Osteocyte (in vitro differentiated cells): ENCODE measurements at regions not wholly inside any gene's neighbourhood (a gene's known extent, or its start where the extent isn't known, plus 50 kb on each side); places are given as distances from the start of the nearest gene placed in this dataset.

Source experiments
- DNase-seq: peaks from one replicate; pipeline ENCODE4 v3.0.0; 2021; ENCODE audit warnings: mixed read lengths; ENCODE audit not compliant: unreplicated experiment; ENCODE audit errors: extremely low spot score
- H3K27ac Mint-ChIP-seq: one replicate; pipeline ENCODE4 v1.8.0; 2021; ENCODE audit warnings: mild to moderate bottlenecking, mixed read lengths; ENCODE audit not compliant: unreplicated experiment
- H3K27me3 Mint-ChIP-seq: one replicate; pipeline ENCODE4 v1.8.0; 2021; ENCODE audit warnings: mixed read lengths; ENCODE audit not compliant: unreplicated experiment
- H3K36me3 Mint-ChIP-seq: one replicate; pipeline ENCODE4 v1.8.0; 2021; ENCODE audit warnings: mixed read lengths; ENCODE audit not compliant: unreplicated experiment
- H3K4me1 Mint-ChIP-seq: one replicate; pipeline ENCODE4 v1.8.0; 2021; ENCODE audit warnings: mixed read lengths; ENCODE audit not compliant: unreplicated experiment
- H3K4me3 Mint-ChIP-seq: one replicate; pipeline ENCODE4 v1.8.0; 2021; ENCODE audit warnings: mild to moderate bottlenecking, moderate library complexity, mixed read lengths; ENCODE audit not compliant: unreplicated experiment
- H3K9me3 Mint-ChIP-seq: one replicate; pipeline ENCODE4 v1.8.0; 2021; ENCODE audit warnings: mixed read lengths; ENCODE audit not compliant: unreplicated experiment
- TF ChIP-seq, protein P1 (sequence below): fragments of 200-600 bp; sonication (generic); IDR thresholded peaks from 2 replicates; pipeline ENCODE4 v1.5.0; 2021; ENCODE audit warnings: antibody characterized with exemption, mild to moderate bottlenecking, moderate library complexity

DNA sequence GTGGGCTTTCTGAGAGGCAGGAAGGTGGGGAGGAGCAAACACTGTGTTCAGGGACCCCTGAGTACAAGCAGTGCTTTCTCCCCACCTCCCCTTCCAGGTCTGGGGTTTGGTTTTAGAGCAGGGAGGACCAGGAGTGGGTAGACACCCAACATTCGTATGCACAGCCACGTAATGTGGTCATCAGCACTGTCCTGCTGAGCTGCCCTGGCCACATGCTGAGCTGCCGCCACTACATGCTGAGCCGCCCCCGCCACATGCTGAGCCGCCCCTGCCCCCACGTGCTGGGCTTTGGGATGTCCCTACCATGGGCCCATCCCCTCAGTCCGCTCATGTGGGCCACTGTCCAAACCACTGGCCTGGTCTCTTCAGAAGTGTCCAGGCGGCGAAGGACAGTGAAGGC lies 214.9 kb upstream of the CST7 start:
- no peak overlapping the region for H3K27ac Mint-ChIP-seq
- DNase-seq: peak; percentile 80
- no peaks in the 10 kb centered on the region for H3K4me1 Mint-ChIP-seq
- H3K27me3 Mint-ChIP-seq: peaks cover 3% of the 10 kb centered on the region
- no peaks in the 10 kb centered on the region for H3K9me3 Mint-ChIP-seq
- no peaks in the 10 kb centered on the region for H3K36me3 Mint-ChIP-seq
- no peak overlapping the region for H3K4me3 Mint-ChIP-seq
- TF ChIP-seq, protein P1, sequence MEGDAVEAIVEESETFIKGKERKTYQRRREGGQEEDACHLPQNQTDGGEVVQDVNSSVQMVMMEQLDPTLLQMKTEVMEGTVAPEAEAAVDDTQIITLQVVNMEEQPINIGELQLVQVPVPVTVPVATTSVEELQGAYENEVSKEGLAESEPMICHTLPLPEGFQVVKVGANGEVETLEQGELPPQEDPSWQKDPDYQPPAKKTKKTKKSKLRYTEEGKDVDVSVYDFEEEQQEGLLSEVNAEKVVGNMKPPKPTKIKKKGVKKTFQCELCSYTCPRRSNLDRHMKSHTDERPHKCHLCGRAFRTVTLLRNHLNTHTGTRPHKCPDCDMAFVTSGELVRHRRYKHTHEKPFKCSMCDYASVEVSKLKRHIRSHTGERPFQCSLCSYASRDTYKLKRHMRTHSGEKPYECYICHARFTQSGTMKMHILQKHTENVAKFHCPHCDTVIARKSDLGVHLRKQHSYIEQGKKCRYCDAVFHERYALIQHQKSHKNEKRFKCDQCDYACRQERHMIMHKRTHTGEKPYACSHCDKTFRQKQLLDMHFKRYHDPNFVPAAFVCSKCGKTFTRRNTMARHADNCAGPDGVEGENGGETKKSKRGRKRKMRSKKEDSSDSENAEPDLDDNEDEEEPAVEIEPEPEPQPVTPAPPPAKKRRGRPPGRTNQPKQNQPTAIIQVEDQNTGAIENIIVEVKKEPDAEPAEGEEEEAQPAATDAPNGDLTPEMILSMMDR: no peak

DNA sequence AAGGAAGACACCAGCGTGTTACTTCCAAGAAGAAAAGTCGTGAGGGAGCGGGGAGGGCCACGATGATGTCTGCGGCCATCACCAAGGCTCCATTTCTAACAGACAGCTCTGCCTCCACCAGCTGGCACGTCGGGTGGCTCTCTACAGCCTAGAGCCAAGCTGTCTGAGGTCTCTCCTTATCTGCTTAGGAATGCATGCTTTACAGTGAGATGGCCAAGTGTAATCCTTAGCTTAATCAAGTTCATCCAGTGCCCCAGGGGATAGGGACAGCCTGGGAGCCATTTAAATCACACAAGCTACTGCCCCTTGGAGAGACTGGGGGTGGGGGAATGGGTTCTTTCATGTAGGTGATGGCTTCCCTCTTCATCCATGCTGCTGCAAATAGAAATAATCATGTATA lies 213.8 kb upstream of the CST7 start:
- H3K4me1 Mint-ChIP-seq: no peaks in the 10 kb centered on the region
- peak; percentile 53 for DNase-seq
- H3K9me3 Mint-ChIP-seq: no peaks in the 10 kb centered on the region
- no peak overlapping the region for H3K4me3 Mint-ChIP-seq
- no peaks in the 10 kb centered on the region for H3K36me3 Mint-ChIP-seq
- TF ChIP-seq, protein P1: no peak
- no peak overlapping the region for H3K27ac Mint-ChIP-seq
- H3K27me3 Mint-ChIP-seq: peaks cover 3% of the 10 kb centered on the region

DNA sequence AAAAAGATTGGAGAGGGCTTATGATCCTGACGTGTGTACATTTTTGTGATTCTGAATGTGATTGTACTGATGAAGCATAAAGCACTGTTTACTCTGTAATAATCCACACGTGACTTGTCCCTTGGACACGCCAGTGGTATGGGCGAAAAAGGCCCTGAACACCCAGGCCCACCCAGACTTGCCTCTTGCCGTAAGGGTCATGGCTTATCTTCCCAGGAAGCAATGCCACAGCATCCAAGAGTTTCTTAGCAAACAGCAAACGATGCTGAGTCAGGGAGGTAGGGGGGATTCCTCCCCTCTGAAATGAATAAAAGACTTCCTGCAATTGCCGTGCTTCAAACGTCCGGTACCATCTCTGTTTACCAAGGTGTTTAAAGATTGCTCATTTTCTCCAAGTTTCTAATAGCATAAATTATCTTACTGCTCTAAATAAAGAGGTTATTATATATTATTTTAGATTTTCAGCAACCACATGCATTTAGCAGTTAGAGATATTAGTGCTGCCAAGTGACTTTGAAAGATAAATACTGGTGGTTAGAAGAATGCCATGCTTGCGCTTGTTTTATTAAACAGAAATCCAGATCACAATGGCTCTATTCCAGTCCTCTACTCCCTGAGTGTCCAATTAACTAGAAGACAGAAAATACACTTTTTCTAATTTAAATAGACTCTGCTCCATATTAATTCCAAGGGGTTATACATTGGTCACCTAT lies 212.8 kb upstream of the CST7 start:
- no peaks in the 10 kb centered on the region for H3K4me1 Mint-ChIP-seq
- H3K27me3 Mint-ChIP-seq: peaks cover 6% of the 10 kb centered on the region
- DNase-seq: peak; percentile 34
- H3K36me3 Mint-ChIP-seq: no peaks in the 10 kb centered on the region
- TF ChIP-seq, protein P1: no peak
- H3K4me3 Mint-ChIP-seq: no peak overlapping the region
- no peak overlapping the region for H3K27ac Mint-ChIP-seq
- H3K9me3 Mint-ChIP-seq: no peaks in the 10 kb centered on the region

DNA sequence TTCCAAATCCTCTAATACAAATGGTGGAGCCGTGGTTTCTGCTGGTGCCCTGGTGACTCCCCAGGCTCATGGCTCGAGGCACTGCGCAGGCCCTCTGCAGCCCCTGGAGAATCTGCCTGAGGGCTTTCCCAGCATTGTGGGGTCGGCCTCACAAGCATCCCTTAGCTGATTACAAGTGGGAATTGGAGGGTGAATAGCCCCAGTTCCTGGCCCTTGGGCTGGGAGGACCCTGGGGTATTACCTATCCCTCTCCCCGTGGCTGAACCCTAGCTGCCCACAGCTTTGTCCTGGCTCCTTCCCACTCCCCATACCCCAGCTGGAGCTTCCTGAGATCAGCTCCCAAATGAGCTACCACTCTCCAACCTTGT lies 212.2 kb upstream of the CST7 start:
- H3K9me3 Mint-ChIP-seq: no peaks in the 10 kb centered on the region
- TF ChIP-seq, protein P1: no peak
- no peak overlapping the region for H3K27ac Mint-ChIP-seq
- DNase-seq: peak; percentile 60
- H3K27me3 Mint-ChIP-seq: peaks cover 6% of the 10 kb centered on the region
- no peaks in the 10 kb centered on the region for H3K36me3 Mint-ChIP-seq
- no peaks in the 10 kb centered on the region for H3K4me1 Mint-ChIP-seq
- H3K4me3 Mint-ChIP-seq: no peak overlapping the region

DNA sequence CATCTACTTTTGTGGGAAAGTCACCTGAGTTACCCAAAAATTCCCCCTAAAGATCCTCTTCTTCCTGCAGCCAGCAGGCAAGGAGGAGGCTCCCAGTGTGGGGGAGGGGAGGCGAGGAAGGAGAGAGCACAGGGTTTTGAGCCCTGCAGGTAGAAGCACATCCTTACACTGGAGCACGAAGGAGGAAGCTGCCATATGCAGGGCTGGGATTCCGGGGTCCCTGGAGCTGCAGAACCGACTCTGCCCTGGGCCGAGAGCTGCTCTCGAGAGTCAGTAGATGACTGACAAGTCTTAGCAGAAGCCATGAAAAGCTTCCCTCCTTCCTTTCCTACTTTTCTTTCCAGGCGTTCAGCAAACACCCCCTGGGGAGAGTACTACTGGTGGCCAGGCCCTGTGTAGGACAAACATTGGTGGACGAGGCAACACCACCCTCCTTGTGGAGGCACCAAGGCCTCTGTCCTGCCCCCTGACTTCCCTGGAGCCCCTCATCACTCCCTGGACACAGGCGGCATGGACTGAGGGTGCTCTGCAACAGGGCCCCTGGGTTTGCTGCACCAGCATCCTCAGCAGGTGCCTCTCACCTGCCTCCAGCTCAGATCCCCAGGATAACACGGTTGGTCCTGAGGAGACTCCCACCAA lies 211.7 kb upstream of the CST7 start:
- Mint-ChIP-seq H3K4me3 (no peak overlapping the region), H3K4me1 (no peaks in the 10 kb centered on the region), H3K36me3 (no peaks in the 10 kb centered on the region), H3K27ac (no peak overlapping the region), H3K9me3 (no peaks in the 10 kb centered on the region), H3K27me3 (peaks cover 6% of the 10 kb centered on the region)
- peak; percentile 78 for DNase-seq
- TF ChIP-seq, protein P1: no peak
